Thoracic aorta (tissue), 2 donors: ENCODE measurements at regions not wholly inside any gene's neighbourhood (a gene's known extent, or its start where the extent isn't known, plus 50 kb on each side); places are given as distances from the start of the nearest gene placed in this dataset.
"Not testable (repeated sequence)": the region's sequence is repeated elsewhere in the genome, so short reads cannot be mapped to it uniquely, and the experiment has no call there.

Source experiments
- ATAC-seq: fragments of 150-250 bp; one replicate; pipeline ENCODE4 v1.8.0; 2017; ENCODE audit warnings: low read depth; ENCODE audit not compliant: insufficient number of reproducible peaks, low FRiP score
- DNase-seq: peaks from one replicate; pipeline ENCODE4 v3.0.0-alpha.2; 2020; ENCODE audit warnings: low spot score
- H3K27ac ChIP-seq, 2 donors: fragments of 200-600 bp; sonication (generic); 1 replicate in 1 of 2; 2 replicates in 1 of 2; pipeline ENCODE4 v1.5.1; 2016; ENCODE audit warnings: mild to moderate bottlenecking in 2 of 2, moderate library complexity in 2 of 2
- H3K27me3 ChIP-seq: fragments of 200-600 bp; sonication (generic); replicated peaks from 2 replicates; pipeline ENCODE4 v1.6.0; 2016; ENCODE audit warnings: mild to moderate bottlenecking; ENCODE audit not compliant: insufficient read depth
- H3K36me3 ChIP-seq: fragments of 200-600 bp; sonication (generic); one replicate; pipeline ENCODE4 v1.5.1; 2016
- H3K4me1 ChIP-seq, 2 donors: fragments of 200-600 bp; sonication (generic); 1 replicate in 1 of 2; 2 replicates in 1 of 2; pipeline versions ENCODE4 v1.5.1 to v1.6.0; 2016; ENCODE audit warnings: low read depth in 2 of 2, mild to moderate bottlenecking in 1 of 2; ENCODE audit not compliant: control insufficient read depth in 1 of 2
- H3K4me3 ChIP-seq: fragments of 200-600 bp; sonication (generic); 2 replicates; pipeline ENCODE4 v1.5.1; 2016; ENCODE audit warnings: mild to moderate bottlenecking
- H3K9me3 ChIP-seq: fragments of 200-600 bp; sonication (generic); 2 replicates; pipeline ENCODE4 v1.5.1; 2016
- TF ChIP-seq, protein P1 (sequence below): fragments of 200-600 bp; sonication (generic); IDR thresholded peaks from one replicate; pipeline ENCODE4 v1.5.1; 2019; ENCODE audit warnings: antibody characterized with exemption

DNA sequence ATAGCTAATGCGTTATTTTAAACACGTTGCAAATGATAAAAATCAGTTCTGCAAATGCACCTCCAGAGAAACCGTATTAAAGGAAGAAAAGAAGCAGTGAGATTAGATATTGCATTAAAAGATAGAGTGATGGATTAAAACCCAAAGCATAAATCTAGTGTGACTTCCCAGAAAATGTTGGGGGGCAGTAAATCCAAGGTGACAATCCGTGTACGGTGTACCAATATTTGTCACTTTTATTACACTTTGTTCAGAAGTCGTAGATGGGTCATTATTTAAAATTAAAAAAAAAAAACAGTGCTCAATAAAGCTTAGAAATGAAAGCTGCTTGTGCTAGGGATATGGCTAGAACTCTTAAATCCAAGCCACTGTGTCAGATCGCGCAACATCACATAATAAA lies 106.4 kb downstream of the TMEM130 start:
- Histone ChIP-seq H3K4me3 (no peak overlapping the region), H3K27ac (no peak overlapping the region), H3K9me3 (no peaks in the 10 kb centered on the region), H3K4me1 (peaks cover 14 to 23% of the 10 kb centered on the region in 2 donors), H3K36me3 (no peaks in the 10 kb centered on the region), H3K27me3 (no peaks in the 10 kb centered on the region)
- ATAC-seq (no peak), DNase-seq (no peak)
- TF ChIP-seq, protein P1, sequence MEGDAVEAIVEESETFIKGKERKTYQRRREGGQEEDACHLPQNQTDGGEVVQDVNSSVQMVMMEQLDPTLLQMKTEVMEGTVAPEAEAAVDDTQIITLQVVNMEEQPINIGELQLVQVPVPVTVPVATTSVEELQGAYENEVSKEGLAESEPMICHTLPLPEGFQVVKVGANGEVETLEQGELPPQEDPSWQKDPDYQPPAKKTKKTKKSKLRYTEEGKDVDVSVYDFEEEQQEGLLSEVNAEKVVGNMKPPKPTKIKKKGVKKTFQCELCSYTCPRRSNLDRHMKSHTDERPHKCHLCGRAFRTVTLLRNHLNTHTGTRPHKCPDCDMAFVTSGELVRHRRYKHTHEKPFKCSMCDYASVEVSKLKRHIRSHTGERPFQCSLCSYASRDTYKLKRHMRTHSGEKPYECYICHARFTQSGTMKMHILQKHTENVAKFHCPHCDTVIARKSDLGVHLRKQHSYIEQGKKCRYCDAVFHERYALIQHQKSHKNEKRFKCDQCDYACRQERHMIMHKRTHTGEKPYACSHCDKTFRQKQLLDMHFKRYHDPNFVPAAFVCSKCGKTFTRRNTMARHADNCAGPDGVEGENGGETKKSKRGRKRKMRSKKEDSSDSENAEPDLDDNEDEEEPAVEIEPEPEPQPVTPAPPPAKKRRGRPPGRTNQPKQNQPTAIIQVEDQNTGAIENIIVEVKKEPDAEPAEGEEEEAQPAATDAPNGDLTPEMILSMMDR, result no peak

GRCh38 chr7:98764946-98765345 lies 104.9 kb downstream of the TMEM130 start:
- no peak for DNase-seq
- H3K4me3 ChIP-seq, result no peak overlapping the region
- no peaks in the 10 kb centered on the region for H3K36me3 ChIP-seq
- no peaks in the 10 kb centered on the region for H3K27me3 ChIP-seq
- peaks cover 9 to 17% of the 10 kb centered on the region in 2 donors for H3K4me1 ChIP-seq
- no peaks in the 10 kb centered on the region for H3K9me3 ChIP-seq
- ATAC-seq, result no peak
- TF ChIP-seq, protein P1, result no peak
- no peak overlapping the region for H3K27ac ChIP-seq

DNA sequence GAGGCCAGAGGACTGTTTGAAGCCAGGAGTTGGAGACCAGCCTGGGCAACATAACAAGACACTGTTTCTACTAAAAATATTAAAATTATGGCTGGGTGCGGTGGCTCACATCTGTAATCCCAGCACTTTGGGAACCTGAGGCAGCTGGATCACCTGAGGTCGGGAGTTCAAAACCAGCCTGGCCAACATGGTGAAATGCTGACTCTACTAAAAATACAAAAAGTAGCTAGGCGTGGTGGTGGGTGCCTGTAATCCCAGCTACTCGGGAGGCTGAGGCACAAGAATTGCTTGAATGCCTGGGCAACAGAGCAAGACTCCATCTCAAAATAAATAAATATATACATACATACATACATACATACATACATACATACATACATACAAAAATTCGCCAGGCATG lies 99.7 kb downstream of the TMEM130 start:
- not testable (repeated sequence) for ATAC-seq, H3K27ac ChIP-seq, H3K4me3 ChIP-seq, DNase-seq, H3K9me3 ChIP-seq, H3K36me3 ChIP-seq, H3K27me3 ChIP-seq
- H3K4me1 ChIP-seq, result peaks cover 8 to 14% of the 10 kb centered on the region in 2 donors

DNA sequence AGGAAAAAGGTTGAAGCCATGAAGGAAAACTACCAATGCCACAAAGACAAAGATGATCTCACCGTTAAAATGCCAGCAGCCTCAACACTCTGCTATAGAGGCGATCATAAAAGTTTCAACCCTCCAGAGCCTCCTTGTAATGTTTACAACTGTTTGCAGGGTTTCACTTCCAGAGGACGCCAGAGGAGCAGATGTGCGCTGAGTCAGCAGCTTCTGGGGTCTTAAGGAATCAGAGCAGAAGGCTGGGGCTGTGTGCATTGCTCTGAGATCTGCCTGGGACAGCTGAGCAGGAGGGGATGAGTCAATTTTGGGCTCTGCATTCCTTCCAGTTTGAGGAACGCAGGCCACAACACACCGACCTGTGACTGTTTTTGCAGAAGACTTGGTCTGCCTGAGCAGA lies 98.3 kb downstream of the TMEM130 start:
- Histone ChIP-seq H3K4me1 (peaks cover 8 to 14% of the 10 kb centered on the region in 2 donors), H3K27me3 (no peaks in the 10 kb centered on the region), H3K27ac (peak overlapping the region in 1 of 2 donors; percentile 47), H3K36me3 (no peaks in the 10 kb centered on the region), H3K4me3 (peak overlapping the region; percentile 43), H3K9me3 (no peaks in the 10 kb centered on the region)
- TF ChIP-seq, protein P1, result no peak
- ATAC-seq, result no peak
- no peak for DNase-seq

- TF ChIP-seq, protein P1, result no peak
- no peaks in the 10 kb centered on the region for H3K27me3 ChIP-seq
- DNase-seq (no peak), ATAC-seq (no peak)
- H3K36me3 ChIP-seq, result no peaks in the 10 kb centered on the region
- H3K9me3 ChIP-seq, result no peaks in the 10 kb centered on the region
- H3K4me1 ChIP-seq, result peaks cover 8 to 14% of the 10 kb centered on the region in 2 donors
- peak overlapping the region in 1 of 2 donors; percentile 47 for H3K27ac ChIP-seq
- peak overlapping the region; percentile 43 for H3K4me3 ChIP-seq
These were observed 97.7 kb downstream of the TMEM130 start for GRCh38 chr7:98771941-98772603.

- Histone ChIP-seq H3K36me3 (no peaks in the 10 kb centered on the region), H3K27me3 (no peaks in the 10 kb centered on the region), H3K9me3 (no peaks in the 10 kb centered on the region), H3K4me3 (no peak overlapping the region), H3K4me1 (peaks cover 8 to 14% of the 10 kb centered on the region in 2 donors), H3K27ac (no peak overlapping the region)
- ATAC-seq, result no peak
- TF ChIP-seq, protein P1, result no peak
- DNase-seq, result no peak
These were observed 94.9 kb downstream of the TMEM130 start for GRCh38 chr7:98774884-98775283.
